ENCODE measurements at regions not wholly inside any gene's neighbourhood (a gene's known extent, or its start where the extent isn't known, plus 50 kb on each side); places are given as distances from the start of the nearest gene placed in this dataset.
A peak's percentile ranks its signal among the peaks of the same experiment; 100 is the strongest.

GRCh38 chr5:155989879-155990278, 337.1 kb upstream of the SGCD start:
- no peak for DNase-seq

- no peak for DNase-seq
These were observed 330.8 kb upstream of the SGCD start for GRCh38 chr5:155996123-155996522.

GRCh38 chr5:155998257-155998656, 328.7 kb upstream of the SGCD start:
- DNase-seq, result no peak

- no peak for DNase-seq
These were observed 326.8 kb upstream of the SGCD start for GRCh38 chr5:156000115-156000514.

GRCh38 chr5:156004754-156005153, 322.2 kb upstream of the SGCD start:
- DNase-seq, result no peak

GRCh38 chr5:156006026-156006647, 320.8 kb upstream of the SGCD start:
- DNase-seq, result no peak

- DNase-seq, result no peak
These were observed 318.1 kb upstream of the SGCD start for GRCh38 chr5:156008844-156009243.

- DNase-seq, result no peak
These were observed 317.4 kb upstream of the SGCD start for GRCh38 chr5:156009583-156009982.

GRCh38 chr5:156015137-156015536, 311.8 kb upstream of the SGCD start:
- no peak for DNase-seq

- no peak for DNase-seq
These were observed 307.8 kb upstream of the SGCD start for GRCh38 chr5:156019130-156019529.

- peak; percentile 65 for DNase-seq
These were observed 307.3 kb upstream of the SGCD start for GRCh38 chr5:156019571-156020180.

GRCh38 chr5:156020647-156021046, 306.3 kb upstream of the SGCD start:
- peak; percentile 11 for DNase-seq

- no peak for DNase-seq
These were observed 305.1 kb upstream of the SGCD start for GRCh38 chr5:156021866-156022265.

GRCh38 chr5:156025656-156026055, 301.3 kb upstream of the SGCD start:
- no peak for DNase-seq

GRCh38 chr5:156031181-156031580, 295.8 kb upstream of the SGCD start:
- no peak for DNase-seq

GRCh38 chr5:156036640-156037039, 290.3 kb upstream of the SGCD start:
- no peak for DNase-seq

- DNase-seq, result no peak
These were observed 289.6 kb upstream of the SGCD start for GRCh38 chr5:156037151-156037909.

GRCh38 chr5:156042726-156043125, 284.2 kb upstream of the SGCD start:
- DNase-seq, result no peak

GRCh38 chr5:156043351-156043750, 283.6 kb upstream of the SGCD start:
- no peak for DNase-seq

- no peak for DNase-seq
These were observed 275.0 kb upstream of the SGCD start for GRCh38 chr5:156051972-156052371.

GRCh38 chr5:156052656-156053055, 274.3 kb upstream of the SGCD start:
- no peak for DNase-seq

- no peak for DNase-seq
These were observed 273.9 kb upstream of the SGCD start for GRCh38 chr5:156053056-156053455.

- DNase-seq, result no peak
These were observed 250.1 kb upstream of the SGCD start for GRCh38 chr5:156076912-156077311.

GRCh38 chr5:156087577-156088110, 239.3 kb upstream of the SGCD start:
- no peak for DNase-seq
